ENCODE measurements at regions not wholly inside any gene's neighbourhood (a gene's known extent, or its start where the extent isn't known, plus 50 kb on each side); places are given as distances from the start of the nearest gene placed in this dataset.

GRCh38 chr6:22436134-22436533 is 133.2 kb upstream of the HDGFL1 start:
- no peak overlapping the region for H3K9ac ChIP-seq (ENCODE audit: low read depth, low read length)
- H3K27me3 ChIP-seq (ENCODE audit: insufficient read depth, low read length) = no peaks in the 10 kb centered on the region
- no peak overlapping the region for H3K4me3 ChIP-seq (ENCODE audit: low read length)
- no peak overlapping the region for H3K27ac ChIP-seq (ENCODE audit: low read length)
- H3K9me3 ChIP-seq (ENCODE audit: insufficient read depth, low read depth, low read length) = no peaks in the 10 kb centered on the region
- H3K4me1 ChIP-seq (ENCODE audit: insufficient read depth, low read length) = no peaks in the 10 kb centered on the region
- no peaks in the 10 kb centered on the region for H3K36me3 ChIP-seq (ENCODE audit: insufficient read depth, low read depth, low read length)

- Histone ChIP-seq H3K27me3 (ENCODE audit: insufficient read depth, low read length) (no peaks in the 10 kb centered on the region), H3K9me3 (ENCODE audit: insufficient read depth, low read depth, low read length) (no peaks in the 10 kb centered on the region), H3K27ac (ENCODE audit: low read length) (no peak overlapping the region), H3K4me1 (ENCODE audit: insufficient read depth, low read length) (no peaks in the 10 kb centered on the region), H3K36me3 (ENCODE audit: insufficient read depth, low read depth, low read length) (no peaks in the 10 kb centered on the region), H3K4me3 (ENCODE audit: low read length) (no peak overlapping the region), H3K9ac (ENCODE audit: low read depth, low read length) (no peak overlapping the region)
These were observed 131.7 kb upstream of the HDGFL1 start for GRCh38 chr6:22437665-22438064.

- H3K4me3 ChIP-seq (ENCODE audit: low read length) = no peak overlapping the region
- no peak overlapping the region for H3K9ac ChIP-seq (ENCODE audit: low read depth, low read length)
- H3K36me3 ChIP-seq (ENCODE audit: insufficient read depth, low read depth, low read length) = no peaks in the 10 kb centered on the region
- no peaks in the 10 kb centered on the region for H3K9me3 ChIP-seq (ENCODE audit: insufficient read depth, low read depth, low read length)
- H3K27ac ChIP-seq (ENCODE audit: low read length) = no peak overlapping the region
- no peaks in the 10 kb centered on the region for H3K27me3 ChIP-seq (ENCODE audit: insufficient read depth, low read length)
- H3K4me1 ChIP-seq (ENCODE audit: insufficient read depth, low read length) = no peaks in the 10 kb centered on the region
These were observed 126.5 kb upstream of the HDGFL1 start for GRCh38 chr6:22442826-22443225.

- Histone ChIP-seq H3K9ac (ENCODE audit: low read depth, low read length) (no peak overlapping the region), H3K36me3 (ENCODE audit: insufficient read depth, low read depth, low read length) (no peaks in the 10 kb centered on the region), H3K4me3 (ENCODE audit: low read length) (no peak overlapping the region), H3K4me1 (ENCODE audit: insufficient read depth, low read length) (no peaks in the 10 kb centered on the region), H3K27ac (ENCODE audit: low read length) (no peak overlapping the region), H3K9me3 (ENCODE audit: insufficient read depth, low read depth, low read length) (no peaks in the 10 kb centered on the region), H3K27me3 (ENCODE audit: insufficient read depth, low read length) (no peaks in the 10 kb centered on the region)
These were observed 125.0 kb upstream of the HDGFL1 start for GRCh38 chr6:22444330-22444729.

- no peak overlapping the region for H3K4me3 ChIP-seq (ENCODE audit: low read length)
- H3K9me3 ChIP-seq (ENCODE audit: insufficient read depth, low read depth, low read length) = no peaks in the 10 kb centered on the region
- no peaks in the 10 kb centered on the region for H3K4me1 ChIP-seq (ENCODE audit: insufficient read depth, low read length)
- H3K9ac ChIP-seq (ENCODE audit: low read depth, low read length) = no peak overlapping the region
- no peaks in the 10 kb centered on the region for H3K36me3 ChIP-seq (ENCODE audit: insufficient read depth, low read depth, low read length)
- H3K27me3 ChIP-seq (ENCODE audit: insufficient read depth, low read length) = no peaks in the 10 kb centered on the region
- H3K27ac ChIP-seq (ENCODE audit: low read length) = no peak overlapping the region
These were observed 123.4 kb upstream of the HDGFL1 start for GRCh38 chr6:22445946-22446345.

GRCh38 chr6:22447249-22448196 is 121.8 kb upstream of the HDGFL1 start:
- H3K4me1 ChIP-seq (ENCODE audit: insufficient read depth, low read length) = no peaks in the 10 kb centered on the region
- no peaks in the 10 kb centered on the region for H3K36me3 ChIP-seq (ENCODE audit: insufficient read depth, low read depth, low read length)
- H3K27me3 ChIP-seq (ENCODE audit: insufficient read depth, low read length) = no peaks in the 10 kb centered on the region
- no peak overlapping the region for H3K4me3 ChIP-seq (ENCODE audit: low read length)
- no peaks in the 10 kb centered on the region for H3K9me3 ChIP-seq (ENCODE audit: insufficient read depth, low read depth, low read length)
- no peak overlapping the region for H3K27ac ChIP-seq (ENCODE audit: low read length)
- no peak overlapping the region for H3K9ac ChIP-seq (ENCODE audit: low read depth, low read length)

GRCh38 chr6:22448291-22448711 is 121.1 kb upstream of the HDGFL1 start:
- H3K9ac ChIP-seq (ENCODE audit: low read depth, low read length) = no peak overlapping the region
- no peaks in the 10 kb centered on the region for H3K9me3 ChIP-seq (ENCODE audit: insufficient read depth, low read depth, low read length)
- H3K27me3 ChIP-seq (ENCODE audit: insufficient read depth, low read length) = no peaks in the 10 kb centered on the region
- H3K27ac ChIP-seq (ENCODE audit: low read length) = no peak overlapping the region
- no peaks in the 10 kb centered on the region for H3K36me3 ChIP-seq (ENCODE audit: insufficient read depth, low read depth, low read length)
- H3K4me3 ChIP-seq (ENCODE audit: low read length) = no peak overlapping the region
- H3K4me1 ChIP-seq (ENCODE audit: insufficient read depth, low read length) = no peaks in the 10 kb centered on the region

GRCh38 chr6:22451962-22452361 is 117.4 kb upstream of the HDGFL1 start:
- no peaks in the 10 kb centered on the region for H3K4me1 ChIP-seq (ENCODE audit: insufficient read depth, low read length)
- no peaks in the 10 kb centered on the region for H3K9me3 ChIP-seq (ENCODE audit: insufficient read depth, low read depth, low read length)
- H3K27ac ChIP-seq (ENCODE audit: low read length) = no peak overlapping the region
- H3K27me3 ChIP-seq (ENCODE audit: insufficient read depth, low read length) = no peaks in the 10 kb centered on the region
- no peak overlapping the region for H3K4me3 ChIP-seq (ENCODE audit: low read length)
- H3K36me3 ChIP-seq (ENCODE audit: insufficient read depth, low read depth, low read length) = no peaks in the 10 kb centered on the region
- no peak overlapping the region for H3K9ac ChIP-seq (ENCODE audit: low read depth, low read length)

GRCh38 chr6:22455378-22455777 is 114.0 kb upstream of the HDGFL1 start:
- no peak overlapping the region for H3K4me3 ChIP-seq (ENCODE audit: low read length)
- H3K9ac ChIP-seq (ENCODE audit: low read depth, low read length) = no peak overlapping the region
- no peak overlapping the region for H3K27ac ChIP-seq (ENCODE audit: low read length)
- H3K4me1 ChIP-seq (ENCODE audit: insufficient read depth, low read length) = no peaks in the 10 kb centered on the region
- no peaks in the 10 kb centered on the region for H3K27me3 ChIP-seq (ENCODE audit: insufficient read depth, low read length)
- H3K36me3 ChIP-seq (ENCODE audit: insufficient read depth, low read depth, low read length) = no peaks in the 10 kb centered on the region; the same call in 1 of the 2 replicates
- H3K9me3 ChIP-seq (ENCODE audit: insufficient read depth, low read depth, low read length) = no peaks in the 10 kb centered on the region

GRCh38 chr6:22457996-22458395 is 111.4 kb upstream of the HDGFL1 start:
- H3K4me1 ChIP-seq (ENCODE audit: insufficient read depth, low read length) = no peaks in the 10 kb centered on the region
- H3K4me3 ChIP-seq (ENCODE audit: low read length) = no peak overlapping the region
- H3K27ac ChIP-seq (ENCODE audit: low read length) = no peak overlapping the region
- H3K9me3 ChIP-seq (ENCODE audit: insufficient read depth, low read depth, low read length) = no peaks in the 10 kb centered on the region
- no peak overlapping the region for H3K9ac ChIP-seq (ENCODE audit: low read depth, low read length)
- H3K27me3 ChIP-seq (ENCODE audit: insufficient read depth, low read length) = no peaks in the 10 kb centered on the region
- H3K36me3 ChIP-seq (ENCODE audit: insufficient read depth, low read depth, low read length) = no peaks in the 10 kb centered on the region; the same call in 1 of the 2 replicates

GRCh38 chr6:22466665-22467245 is 102.6 kb upstream of the HDGFL1 start:
- Histone ChIP-seq H3K9me3 (ENCODE audit: insufficient read depth, low read depth, low read length) (no peaks in the 10 kb centered on the region), H3K27ac (ENCODE audit: low read length) (no peak overlapping the region), H3K36me3 (ENCODE audit: insufficient read depth, low read depth, low read length) (no peaks in the 10 kb centered on the region)

GRCh38 chr6:22467645-22468044 is 101.7 kb upstream of the HDGFL1 start:
- no peaks in the 10 kb centered on the region for H3K27me3 ChIP-seq (ENCODE audit: insufficient read depth, low read length)
- no peak overlapping the region for H3K9ac ChIP-seq (ENCODE audit: low read depth, low read length)
- no peak overlapping the region for H3K27ac ChIP-seq (ENCODE audit: low read length)
- H3K9me3 ChIP-seq (ENCODE audit: insufficient read depth, low read depth, low read length) = no peaks in the 10 kb centered on the region
- no peak overlapping the region for H3K4me3 ChIP-seq (ENCODE audit: low read length)
- 0 out of 2 replicates have a peak, but pooled peaks cover 3% of the 10 kb centered on the region for H3K4me1 ChIP-seq (ENCODE audit: insufficient read depth, low read length)
- no peaks in the 10 kb centered on the region for H3K36me3 ChIP-seq (ENCODE audit: insufficient read depth, low read depth, low read length)

More at GRCh38 chr6:22466665-22467245, 102.6 kb upstream of the HDGFL1 start:
- Histone ChIP-seq H3K27me3 (ENCODE audit: insufficient read depth, low read length) (no peaks in the 10 kb centered on the region), H3K4me3 (ENCODE audit: low read length) (no peak overlapping the region), H3K4me1 (ENCODE audit: insufficient read depth, low read length) (0 out of 2 replicates have a peak, but pooled peaks cover 3% of the 10 kb centered on the region), H3K9ac (ENCODE audit: low read depth, low read length) (no peak overlapping the region)
